ENCODE measurements at regions not wholly inside any gene's neighbourhood (a gene's known extent, or its start where the extent isn't known, plus 50 kb on each side); places are given as distances from the start of the nearest gene placed in this dataset.

DNA sequence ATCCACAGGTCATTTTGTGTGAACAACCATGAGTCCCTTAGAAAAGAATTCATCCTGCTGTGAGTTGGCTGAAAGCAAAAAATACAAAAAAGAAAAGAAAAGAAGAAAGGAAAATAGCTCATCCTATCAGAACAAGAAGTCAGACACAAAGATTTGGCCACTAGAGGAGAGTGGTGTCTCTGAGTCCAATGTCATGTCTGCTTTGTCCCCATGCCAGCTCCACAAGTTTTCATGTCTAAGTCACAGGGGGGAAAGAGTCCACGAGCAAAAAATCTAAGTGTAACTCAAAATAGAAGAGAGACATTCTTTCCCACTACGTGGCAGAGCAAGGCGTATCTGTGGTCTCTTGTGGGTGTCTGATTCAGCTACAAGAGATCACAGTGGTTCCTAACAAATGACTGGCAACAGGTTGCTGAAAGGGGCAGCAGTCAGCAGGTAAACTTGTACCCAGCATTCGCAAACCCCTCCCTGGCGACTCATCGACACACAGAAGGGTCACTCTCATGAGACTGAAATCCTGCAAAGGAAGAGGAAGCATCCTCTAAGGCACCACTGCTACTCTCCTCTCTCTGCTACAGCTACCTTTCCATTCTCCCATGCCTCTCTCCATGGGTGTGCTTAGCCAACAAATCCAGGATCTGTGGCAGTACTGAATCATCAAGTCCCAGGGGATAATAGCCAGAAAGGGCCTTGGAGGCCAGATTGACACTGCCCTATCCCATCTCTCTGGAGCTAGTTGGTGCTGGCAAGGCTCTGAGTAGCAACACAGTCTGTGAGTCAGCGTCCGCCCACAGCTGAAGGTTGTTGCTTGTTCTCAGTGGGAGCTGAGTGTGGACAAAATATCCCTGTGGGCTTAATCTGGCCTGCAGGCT, 123.0 kb upstream of the SLC39A10 start:
- Histone ChIP-seq H3K9me3 (ENCODE audit: low read depth, low read length, poor library complexity, severe bottlenecking) (no peaks in the 10 kb centered on the region), H3K4me3 (ENCODE audit: low read depth, low read length, poor library complexity, severe bottlenecking) (no peak overlapping the region), H3K36me3 (ENCODE audit: insufficient read depth, low read length, poor library complexity, severe bottlenecking) (no peaks in the 10 kb centered on the region), H3K27me3 (replicated peaks; ENCODE audit: insufficient read depth, low read depth, low read length, poor library complexity) (no peaks in the 10 kb centered on the region), H3K4me1 (ENCODE audit: insufficient read depth, low read length, poor library complexity, severe bottlenecking) (peaks cover 39% of the 10 kb centered on the region), H3K27ac (ENCODE audit: low read depth, low read length, poor library complexity, severe bottlenecking) (no peak overlapping the region)
- DNase-seq (ENCODE audit: low spot score): peak; percentile 52
- POLR2A ChIA-PET (ENCODE audit: low non-redundant PET): interaction anchor here (0.6 kb wide), 1 partner anchor 10 kb away, joined by 6 read pairs; no protein-coding TSS in a partner anchor
- no TSS peak for BruUV-seq (replicated peaks)
- no peak for TF ChIP-seq CTCF (conservative IDR thresholded peaks at IDR 0.05; ENCODE audit: low read depth, low read length)
- TF ChIP-seq EZH2 (IDR thresholded peaks at IDR 0.05; ENCODE audit: borderline replicate concordance, low read depth, low read length, poor library complexity, severe bottlenecking): no peak
- CTCF ChIA-PET: interaction anchor here (1.5 kb wide), 1 partner anchor 123 kb away, joined by 5 read pairs; the partner anchor contains the start of gene SLC39A10
- intact Hi-C loops (cut with micrococcal nuclease; ENCODE audit: unreplicated experiment): no loop called here

DNA sequence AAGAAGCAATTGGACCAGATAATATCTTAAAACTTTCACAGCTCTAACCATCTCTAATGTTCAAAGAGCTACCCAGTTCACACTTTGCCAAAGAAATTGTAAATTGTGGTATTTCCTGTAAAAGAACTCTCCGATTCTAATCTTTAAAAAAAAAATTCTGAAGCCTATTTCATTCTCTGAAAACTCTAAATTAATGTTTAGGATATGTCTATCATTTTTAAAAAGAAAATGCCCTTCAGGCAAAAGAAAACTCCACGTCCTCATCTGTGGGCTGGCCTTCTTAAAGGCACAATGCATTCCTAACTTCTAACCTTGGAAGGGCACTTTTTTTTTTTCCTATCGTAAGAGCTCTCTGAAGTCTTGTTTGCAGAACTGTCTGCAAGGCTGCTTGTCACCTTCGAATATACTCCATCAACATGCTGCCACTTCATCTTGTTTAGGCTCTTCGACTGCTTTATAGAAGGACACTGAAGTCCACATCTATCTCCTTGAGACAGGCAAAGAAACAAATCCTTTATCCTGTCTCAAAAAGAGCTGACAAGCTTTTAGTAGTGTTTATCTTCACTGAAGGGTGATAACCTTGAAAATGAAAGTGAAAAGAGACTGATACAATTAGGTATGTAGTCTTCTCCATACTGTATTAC, 124.3 kb upstream of the SLC39A10 start:
- ChIA-PET POLR2A (ENCODE audit: low non-redundant PET) (no interaction called here), CTCF (no interaction called here)
- no TSS peak for BruUV-seq (replicated peaks)
- no peaks in the 10 kb centered on the region for H3K9me3 ChIP-seq (ENCODE audit: low read depth, low read length, poor library complexity, severe bottlenecking)
- peaks cover 39% of the 10 kb centered on the region for H3K4me1 ChIP-seq (ENCODE audit: insufficient read depth, low read length, poor library complexity, severe bottlenecking)
- peak overlapping the region; percentile 15 for H3K4me3 ChIP-seq (ENCODE audit: low read depth, low read length, poor library complexity, severe bottlenecking)
- TF ChIP-seq EZH2 (IDR thresholded peaks at IDR 0.05; ENCODE audit: borderline replicate concordance, low read depth, low read length, poor library complexity, severe bottlenecking): no peak
- TF ChIP-seq CTCF (conservative IDR thresholded peaks at IDR 0.05; ENCODE audit: low read depth, low read length): no peak
- intact Hi-C loops (cut with micrococcal nuclease; ENCODE audit: unreplicated experiment): no loop called here
- DNase-seq (ENCODE audit: low spot score): peak; percentile 11
- no peaks in the 10 kb centered on the region for H3K36me3 ChIP-seq (ENCODE audit: insufficient read depth, low read length, poor library complexity, severe bottlenecking)
- H3K27me3 ChIP-seq (replicated peaks; ENCODE audit: insufficient read depth, low read depth, low read length, poor library complexity): no peaks in the 10 kb centered on the region
- H3K27ac ChIP-seq (ENCODE audit: low read depth, low read length, poor library complexity, severe bottlenecking): peak overlapping the region; percentile 47

DNA sequence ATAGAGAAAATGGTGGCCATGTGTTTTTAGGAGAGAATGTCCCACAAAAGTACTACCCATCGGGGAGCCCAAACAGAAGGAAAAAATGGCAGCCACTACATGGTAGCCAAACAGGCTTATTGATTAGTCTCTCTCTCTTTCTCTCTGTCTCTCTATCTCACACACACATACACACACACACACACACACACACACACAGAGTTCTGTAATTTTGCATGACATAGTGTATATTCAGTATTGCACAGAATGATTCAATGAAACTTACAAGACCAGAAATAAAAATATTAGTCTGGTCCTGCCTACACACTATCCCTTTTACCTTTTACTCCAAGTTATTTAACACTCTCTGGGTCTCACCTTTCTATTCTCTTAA, 124.8 kb upstream of the SLC39A10 start:
- ChIA-PET CTCF (no interaction called here), POLR2A (ENCODE audit: low non-redundant PET) (interaction anchor here (0.6 kb wide), 1 partner anchor 35 kb away, joined by 3 read pairs; no protein-coding TSS in a partner anchor)
- TF ChIP-seq CTCF (conservative IDR thresholded peaks at IDR 0.05; ENCODE audit: low read depth, low read length) (no peak), EZH2 (IDR thresholded peaks at IDR 0.05; ENCODE audit: borderline replicate concordance, low read depth, low read length, poor library complexity, severe bottlenecking) (no peak)
- no peaks in the 10 kb centered on the region for H3K9me3 ChIP-seq (ENCODE audit: low read depth, low read length, poor library complexity, severe bottlenecking)
- DNase-seq (ENCODE audit: low spot score): no peak
- no peaks in the 10 kb centered on the region for H3K36me3 ChIP-seq (ENCODE audit: insufficient read depth, low read length, poor library complexity, severe bottlenecking)
- peak overlapping the region; percentile 15 for H3K4me3 ChIP-seq (ENCODE audit: low read depth, low read length, poor library complexity, severe bottlenecking)
- intact Hi-C loops (cut with micrococcal nuclease; ENCODE audit: unreplicated experiment): no loop called here
- no TSS peak for BruUV-seq (replicated peaks)
- peak overlapping the region; percentile 47 for H3K27ac ChIP-seq (ENCODE audit: low read depth, low read length, poor library complexity, severe bottlenecking)
- H3K4me1 ChIP-seq (ENCODE audit: insufficient read depth, low read length, poor library complexity, severe bottlenecking): peaks cover 39% of the 10 kb centered on the region
- no peaks in the 10 kb centered on the region for H3K27me3 ChIP-seq (replicated peaks; ENCODE audit: insufficient read depth, low read depth, low read length, poor library complexity)
